Thyroid gland (tissue), 4 donors: ENCODE measurements at regions not wholly inside any gene's neighbourhood (a gene's known extent, or its start where the extent isn't known, plus 50 kb on each side); places are given as distances from the start of the nearest gene placed in this dataset.

Source experiments
- DNase-seq, 2 donors: peaks; one replicate each; pipeline ENCODE4 v3.0.0-alpha.2; 2019
- H3K27ac ChIP-seq, 3 donors: fragments of 200-600 bp; sonication (generic); 1 replicate in 2 of 3; 2 replicates in 1 of 3; pipeline ENCODE4 v1.5.1; 2016 to 2019; ENCODE audit warnings: mild to moderate bottlenecking in 1 of 3, moderate library complexity in 1 of 3
- H3K27me3 ChIP-seq: fragments of 200-600 bp; sonication (generic); one replicate; pipeline ENCODE4 v1.5.1; 2019
- H3K36me3 ChIP-seq, 2 donors: fragments of 200-600 bp; sonication (generic); one replicate each; pipeline ENCODE4 v1.5.1; 2016 to 2019
- H3K4me1 ChIP-seq, 2 donors: fragments of 200-600 bp; sonication (generic); one replicate each; pipeline ENCODE4 v1.5.1; 2017 to 2019
- H3K4me3 ChIP-seq, 3 donors: fragments of 200-600 bp; sonication (generic); replicated peaks in 1 of 3; 1 replicate in 2 of 3; 2 replicates in 1 of 3; pipeline ENCODE4 v1.5.1; 2016; ENCODE audit warnings: mild to moderate bottlenecking in 1 of 3
- H3K9me3 ChIP-seq: fragments of 200-600 bp; sonication (generic); one replicate; pipeline ENCODE4 v1.5.1; 2017
- POLR2A ChIP-seq, 2 donors: fragments of 450-650 bp; IDR thresholded peaks; one replicate each; pipeline ENCODE4 v1.6.1; 2017; ENCODE audit warnings: antibody characterized with exemption in 2 of 2, mild to moderate bottlenecking in 2 of 2, moderate library complexity in 1 of 2
- WGBS, 2 donors: methylation state at CpG; one replicate each; pipeline ENCODE4 v1.1.5; 2017; 5-methylcytosine and 5-hydroxymethylcytosine counted together
- intact Hi-C: fragments of 100-400 bp; cut with DNase I; formaldehyde crosslinking; loops from one replicate; pipeline ENCODE4 v1.15.1; 2023
- TF ChIP-seq, protein P1 (sequence below), 6 experiments: fragments of 200-600 bp in 3 of 6; fragments of 450-650 bp in 3 of 6; sonication (generic) in 3 of 6; IDR thresholded peaks; one replicate each; pipeline ENCODE4 v1.5.1; 2016 to 2019; ENCODE audit warnings: antibody characterized with exemption in 6 of 6, mild to moderate bottlenecking in 2 of 6, inconsistent platforms in 1 of 6, moderate library complexity in 1 of 6

DNA sequence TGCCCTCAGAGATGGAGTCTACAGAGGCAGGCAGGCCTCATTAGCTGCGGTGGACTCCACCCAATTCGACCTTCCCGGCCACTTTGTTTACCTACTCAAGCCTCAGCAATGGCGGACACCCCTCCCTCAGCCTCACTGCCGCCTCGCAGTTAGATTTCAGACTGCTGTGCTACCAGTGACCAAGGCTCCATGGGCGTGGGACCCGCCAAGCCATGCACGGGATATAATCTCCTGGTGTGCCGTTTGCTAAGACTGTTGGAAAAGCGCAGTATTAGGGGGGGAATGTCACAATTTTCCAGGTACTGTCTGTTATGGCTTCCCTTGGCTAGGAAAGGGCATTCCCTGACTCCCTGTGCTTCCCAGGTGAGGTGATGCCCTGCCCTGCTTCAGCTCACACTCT lies 252.3 kb downstream of the ARL4A start:
- Histone ChIP-seq H3K27me3 (no peaks in the 10 kb centered on the region), H3K36me3 (no peaks in the 10 kb centered on the region), H3K9me3 (no peaks in the 10 kb centered on the region), H3K27ac (no peak overlapping the region), H3K4me1 (no peaks in the 10 kb centered on the region), H3K4me3 (no peak overlapping the region)
- intact Hi-C loops, result no loop called here
- 97 to 98% methylated on average over 11 of the region's 11 CpGs for WGBS, 2 donors
- no peak for TF ChIP-seq POLR2A (IDR thresholded peaks at IDR 0.05)
- TF ChIP-seq, protein P1, sequence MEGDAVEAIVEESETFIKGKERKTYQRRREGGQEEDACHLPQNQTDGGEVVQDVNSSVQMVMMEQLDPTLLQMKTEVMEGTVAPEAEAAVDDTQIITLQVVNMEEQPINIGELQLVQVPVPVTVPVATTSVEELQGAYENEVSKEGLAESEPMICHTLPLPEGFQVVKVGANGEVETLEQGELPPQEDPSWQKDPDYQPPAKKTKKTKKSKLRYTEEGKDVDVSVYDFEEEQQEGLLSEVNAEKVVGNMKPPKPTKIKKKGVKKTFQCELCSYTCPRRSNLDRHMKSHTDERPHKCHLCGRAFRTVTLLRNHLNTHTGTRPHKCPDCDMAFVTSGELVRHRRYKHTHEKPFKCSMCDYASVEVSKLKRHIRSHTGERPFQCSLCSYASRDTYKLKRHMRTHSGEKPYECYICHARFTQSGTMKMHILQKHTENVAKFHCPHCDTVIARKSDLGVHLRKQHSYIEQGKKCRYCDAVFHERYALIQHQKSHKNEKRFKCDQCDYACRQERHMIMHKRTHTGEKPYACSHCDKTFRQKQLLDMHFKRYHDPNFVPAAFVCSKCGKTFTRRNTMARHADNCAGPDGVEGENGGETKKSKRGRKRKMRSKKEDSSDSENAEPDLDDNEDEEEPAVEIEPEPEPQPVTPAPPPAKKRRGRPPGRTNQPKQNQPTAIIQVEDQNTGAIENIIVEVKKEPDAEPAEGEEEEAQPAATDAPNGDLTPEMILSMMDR (IDR thresholded peaks at IDR 0.05), result no peak
- DNase-seq, result no peak

DNA sequence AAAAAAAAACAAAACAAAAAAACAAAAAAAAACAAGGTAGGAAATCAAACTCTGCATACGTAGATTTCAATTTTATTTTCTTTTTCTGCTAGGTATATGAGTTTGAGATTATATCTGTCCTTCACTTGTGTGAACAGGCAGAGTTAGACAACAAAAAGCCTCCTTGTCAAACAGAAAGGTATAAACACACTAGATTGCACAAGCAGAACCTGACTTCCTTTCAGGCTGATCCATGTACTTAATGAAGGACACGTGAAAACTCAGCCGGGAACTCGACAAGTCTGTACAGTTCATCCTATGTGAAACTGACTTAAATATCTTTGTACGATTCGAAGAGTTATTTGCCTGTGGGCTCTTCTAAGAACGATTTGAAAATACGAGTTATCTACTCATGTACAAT lies 254.1 kb downstream of the ARL4A start:
- TF ChIP-seq, protein P1 (IDR thresholded peaks at IDR 0.05), result no peak
- TF ChIP-seq POLR2A (IDR thresholded peaks at IDR 0.05), result no peak
- no peaks in the 10 kb centered on the region for H3K9me3 ChIP-seq
- intact Hi-C loops, result no loop called here
- H3K4me1 ChIP-seq, result no peaks in the 10 kb centered on the region
- WGBS, 2 donors, result 79 to 86% methylated on average over 8 of the region's 8 CpGs
- H3K36me3 ChIP-seq, result no peaks in the 10 kb centered on the region
- no peak for DNase-seq
- H3K27ac ChIP-seq, result no peak overlapping the region
- H3K4me3 ChIP-seq, result no peak overlapping the region
- H3K27me3 ChIP-seq, result no peaks in the 10 kb centered on the region

DNA sequence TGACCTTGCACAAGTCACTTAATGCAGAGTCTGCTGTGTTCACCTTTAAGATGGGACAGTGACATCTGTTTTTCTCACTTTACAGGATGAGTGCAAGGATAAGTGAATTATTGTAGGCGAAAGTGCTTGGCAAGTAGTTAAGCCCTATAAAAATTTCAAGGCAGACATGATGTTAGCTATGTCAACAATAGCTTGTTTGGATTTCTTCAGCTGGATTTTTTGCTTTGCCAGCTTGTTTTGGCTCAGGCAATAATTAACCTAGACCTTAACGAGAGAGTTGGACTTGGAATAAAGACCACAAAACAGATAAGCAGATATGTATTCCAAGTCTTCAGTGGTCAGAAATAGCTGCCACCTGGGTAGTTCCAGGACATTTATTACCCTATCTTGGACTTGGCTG lies 255.2 kb downstream of the ARL4A start:
- intact Hi-C loops, result no loop called here
- Histone ChIP-seq H3K4me3 (no peak overlapping the region), H3K9me3 (no peaks in the 10 kb centered on the region), H3K27ac (no peak overlapping the region), H3K27me3 (no peaks in the 10 kb centered on the region), H3K4me1 (no peaks in the 10 kb centered on the region), H3K36me3 (no peaks in the 10 kb centered on the region)
- DNase-seq, result no peak
- 25 to 33% methylated on average over 2 of the region's 2 CpGs for WGBS, 2 donors
- TF ChIP-seq, protein P1 (IDR thresholded peaks at IDR 0.05), result no peak
- TF ChIP-seq POLR2A (IDR thresholded peaks at IDR 0.05), result no peak

DNA sequence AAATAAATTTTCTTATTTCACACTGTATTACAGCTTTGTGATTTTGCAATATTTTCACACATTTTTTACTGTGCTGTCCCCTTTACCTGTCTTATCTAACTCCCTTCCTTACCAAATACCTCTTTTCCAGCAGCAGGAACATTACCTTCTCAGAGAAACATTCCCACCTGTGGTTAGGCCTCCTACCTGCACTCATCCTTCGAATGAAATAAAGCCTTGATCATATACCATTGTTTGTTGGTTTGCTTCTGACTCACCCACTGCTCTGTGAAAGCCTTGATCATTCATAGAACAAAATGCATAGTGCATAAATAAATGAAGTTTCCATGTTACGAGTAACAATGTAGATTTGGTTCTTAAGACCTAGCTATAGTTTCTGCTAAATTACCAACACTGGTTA lies 256.3 kb downstream of the ARL4A start:
- H3K4me3 ChIP-seq, result no peak overlapping the region

DNA sequence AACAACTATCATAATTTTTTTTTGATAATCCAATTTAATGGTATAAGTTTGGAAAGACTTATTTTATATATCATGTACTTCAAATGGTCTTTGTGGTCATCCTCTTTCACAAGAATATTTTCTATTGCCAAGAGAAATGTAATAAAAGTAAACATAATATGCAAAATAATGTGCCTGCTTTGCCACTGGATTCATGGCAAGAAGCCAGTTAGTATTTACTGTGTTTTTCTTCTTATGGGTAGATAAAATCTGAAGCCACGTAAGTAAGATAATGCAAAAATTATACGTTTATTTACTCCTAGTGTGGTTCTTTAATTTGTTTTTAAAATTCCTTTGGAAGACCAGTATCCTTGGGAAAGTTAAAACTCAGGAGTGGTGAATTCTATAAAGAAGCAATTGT lies 258.5 kb downstream of the ARL4A start:
- DNase-seq, result no peak
- no peaks in the 10 kb centered on the region for H3K27me3 ChIP-seq
- no peak for TF ChIP-seq POLR2A (IDR thresholded peaks at IDR 0.05)
- TF ChIP-seq, protein P1 (IDR thresholded peaks at IDR 0.05), result no peak
- no peak overlapping the region for H3K27ac ChIP-seq
- H3K4me3 ChIP-seq, result no peak overlapping the region
- WGBS, 2 donors, result 77 to 83% methylated on average over 2 of the region's 2 CpGs
- H3K4me1 ChIP-seq, result no peaks in the 10 kb centered on the region
- H3K36me3 ChIP-seq, result no peaks in the 10 kb centered on the region
- H3K9me3 ChIP-seq, result no peaks in the 10 kb centered on the region
- intact Hi-C loops, result no loop called here

More for the DNA sequence above, 256.3 kb downstream of the ARL4A start:
- no peak for DNase-seq
- WGBS, 2 donors, result 87 to 90% methylated on average over 2 of the region's 2 CpGs
- intact Hi-C loops, result no loop called here
- Histone ChIP-seq H3K9me3 (no peaks in the 10 kb centered on the region), H3K36me3 (no peaks in the 10 kb centered on the region), H3K4me1 (no peaks in the 10 kb centered on the region), H3K27me3 (no peaks in the 10 kb centered on the region), H3K27ac (no peak overlapping the region)
- TF ChIP-seq POLR2A (IDR thresholded peaks at IDR 0.05), result no peak
- TF ChIP-seq, protein P1 (IDR thresholded peaks at IDR 0.05), result no peak
